Prostate gland (tissue), 2 donors: ENCODE measurements at regions not wholly inside any gene's neighbourhood (a gene's known extent, or its start where the extent isn't known, plus 50 kb on each side); places are given as distances from the start of the nearest gene placed in this dataset.

ENCODE experiments used
- POLR2A ChIP-seq: fragments of 450-650 bp; IDR thresholded peaks from one replicate; pipeline ENCODE4 v1.6.1; 2016; ENCODE audit warnings: antibody characterized with exemption, mild to moderate bottlenecking
- POLR2AphosphoS5 ChIP-seq: sonication (generic); formaldehyde crosslinking; IDR thresholded peaks from one replicate; pipeline ENCODE4 v1.6.1; 2017; ENCODE audit warnings: antibody characterized with exemption
- TF ChIP-seq, protein P1 (sequence below), 4 experiments: fragments of 200-600 bp in 2 of 4; fragments of 450-650 bp in 2 of 4; sonication (generic) in 2 of 4; IDR thresholded peaks; 1 replicate in 3 of 4; 2 replicates in 1 of 4; pipeline ENCODE4 v1.5.1; 2016 to 2019; ENCODE audit warnings: antibody characterized with exemption in 4 of 4, mild to moderate bottlenecking in 2 of 4, moderate library complexity in 2 of 4

DNA sequence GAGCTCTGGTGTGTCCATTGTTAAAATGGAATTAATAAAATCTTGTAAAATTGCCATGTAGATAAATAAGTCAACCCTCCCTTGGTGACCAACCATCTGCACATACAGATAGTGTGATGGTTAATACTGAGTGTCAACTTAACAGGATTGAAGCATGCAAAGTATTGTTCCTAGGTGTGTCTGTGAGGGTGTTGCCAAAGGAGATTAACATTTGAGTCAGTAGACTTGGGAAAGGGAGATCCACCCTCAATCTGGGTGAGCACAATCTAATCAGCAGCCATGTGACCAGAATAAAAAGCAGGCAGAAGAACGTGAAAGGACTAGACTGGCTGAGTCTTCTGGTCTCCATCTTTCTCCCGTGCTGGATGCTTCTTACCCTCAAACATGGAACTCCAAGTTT is 174.8 kb downstream of the LTN1 start:
- TF ChIP-seq, protein P1, sequence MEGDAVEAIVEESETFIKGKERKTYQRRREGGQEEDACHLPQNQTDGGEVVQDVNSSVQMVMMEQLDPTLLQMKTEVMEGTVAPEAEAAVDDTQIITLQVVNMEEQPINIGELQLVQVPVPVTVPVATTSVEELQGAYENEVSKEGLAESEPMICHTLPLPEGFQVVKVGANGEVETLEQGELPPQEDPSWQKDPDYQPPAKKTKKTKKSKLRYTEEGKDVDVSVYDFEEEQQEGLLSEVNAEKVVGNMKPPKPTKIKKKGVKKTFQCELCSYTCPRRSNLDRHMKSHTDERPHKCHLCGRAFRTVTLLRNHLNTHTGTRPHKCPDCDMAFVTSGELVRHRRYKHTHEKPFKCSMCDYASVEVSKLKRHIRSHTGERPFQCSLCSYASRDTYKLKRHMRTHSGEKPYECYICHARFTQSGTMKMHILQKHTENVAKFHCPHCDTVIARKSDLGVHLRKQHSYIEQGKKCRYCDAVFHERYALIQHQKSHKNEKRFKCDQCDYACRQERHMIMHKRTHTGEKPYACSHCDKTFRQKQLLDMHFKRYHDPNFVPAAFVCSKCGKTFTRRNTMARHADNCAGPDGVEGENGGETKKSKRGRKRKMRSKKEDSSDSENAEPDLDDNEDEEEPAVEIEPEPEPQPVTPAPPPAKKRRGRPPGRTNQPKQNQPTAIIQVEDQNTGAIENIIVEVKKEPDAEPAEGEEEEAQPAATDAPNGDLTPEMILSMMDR (IDR thresholded peaks at IDR 0.05) = no peak
- no peak for TF ChIP-seq POLR2AphosphoS5
- TF ChIP-seq POLR2A = no peak
